HCT116 (cell line): ENCODE measurements at regions not wholly inside any gene's neighbourhood (a gene's known extent, or its start where the extent isn't known, plus 50 kb on each side); places are given as distances from the start of the nearest gene placed in this dataset.

Source experiments
- CBX3 ChIP-seq: IDR thresholded peaks from 2 replicates; pipeline ENCODE4 v1.6.1; 2012; ENCODE audit warnings: low read depth
- CTCF ChIP-seq, 3 experiments: fragments of 200-600 bp in 1 of 3; sonication (generic) in 1 of 3; IDR thresholded peaks in 2 of 3; conservative IDR thresholded peaks in 1 of 3; 2 replicates each; pipeline ENCODE4 v1.5.1; 2012 to 2017; ENCODE audit warnings: low read depth in 2 of 3, low read length in 2 of 3, antibody characterized with exemption in 1 of 3, borderline replicate concordance in 1 of 3, control low read depth in 1 of 3, mild to moderate bottlenecking in 1 of 3, mixed read lengths in 1 of 3, mixed run types in 1 of 3, moderate library complexity in 1 of 3; ENCODE audit not compliant: insufficient read depth in 1 of 3
- EZH2 ChIP-seq: fragments of 200-600 bp; sonication (generic); IDR thresholded peaks from 2 replicates; pipeline ENCODE4 v1.6.1; 2017; ENCODE audit warnings: antibody characterized with exemption, mixed run types
- POLR2A ChIP-seq: IDR thresholded peaks from 2 replicates; pipeline ENCODE4 v1.7.0; 2011; ENCODE audit warnings: borderline replicate concordance; ENCODE audit not compliant: insufficient read depth, insufficient read length; ENCODE audit errors: extremely low read depth
- RAD21 ChIP-seq: IDR thresholded peaks from 2 replicates; pipeline ENCODE4 v1.6.1; 2012; ENCODE audit warnings: low read depth, mild to moderate bottlenecking
- SP1 ChIP-seq: IDR thresholded peaks from 2 replicates; pipeline ENCODE4 v1.6.1; 2012; ENCODE audit warnings: low read depth
- YY1 ChIP-seq: IDR thresholded peaks from 2 replicates; pipeline ENCODE4 v1.6.1; 2011; ENCODE audit warnings: low read length, low read depth, moderate library complexity, mild to moderate bottlenecking; ENCODE audit not compliant: insufficient replicate concordance; ENCODE audit errors: extremely low read depth
- ZNF274 ChIP-seq: fragments of 200-500 bp; sonication (Bioruptor generic); IDR thresholded peaks from 2 replicates; pipeline ENCODE4 v1.6.1; 2014; ENCODE audit warnings: mild to moderate bottlenecking, low read depth, low read length, inconsistent platforms

GRCh38 chr9:78923966-78924659 is 627.2 kb downstream of the PSAT1 start:
- TF ChIP-seq EZH2 (no peak), YY1 (no peak), ZNF274 (no peak), RAD21 (no peak), CTCF (IDR thresholded peaks at IDR 0.05 in 2 of 3, conservative IDR thresholded peaks at IDR 0.05 in 1 of 3; ENCODE audit: borderline replicate concordance in 1 of 3, insufficient read depth in 1 of 3, low read depth in 2 of 3, low read length in 2 of 3) (no peak), POLR2A (no peak), SP1 (no peak), CBX3 (no peak)
